SK-N-SH (cell line): ENCODE measurements at regions not wholly inside any gene's neighbourhood (a gene's known extent, or its start where the extent isn't known, plus 50 kb on each side); places are given as distances from the start of the nearest gene placed in this dataset.

Source experiments
- CTCF ChIA-PET: fragments of 300-600, 350-600 bp; formaldehyde crosslinking; extraction: SDS; loops from one replicate; lab custom pipeline; 2021; lab: Yijun Ruan, JAX
- POLR2A ChIA-PET: fragments of 350-600 bp; sonication (Branson Sonifier 250); formaldehyde crosslinking; extraction: SDS; loops from one replicate; lab custom pipeline; 2020; ENCODE audit warnings: antibody characterized with exemption, inconsistent platforms; lab: Yijun Ruan, JAX
- DNase-seq: peaks from one replicate; pipeline ENCODE4 v3.0.0; 2012
- H2AFZ ChIP-seq: fragments of 200-600 bp; sonication (generic); 2 replicates; pipeline ENCODE4 v1.8.1; 2016; ENCODE audit warnings: antibody characterized with exemption, mild to moderate bottlenecking, low read depth
- H3F3A ChIP-seq: fragments of 200-600 bp; sonication (generic); replicated peaks from 2 replicates; pipeline ENCODE3; 2016; ENCODE audit warnings: antibody characterized with exemption, mild to moderate bottlenecking; ENCODE audit not compliant: insufficient read depth
- H3K27ac ChIP-seq, 2 experiments: fragments of 200-500 bp in 1 of 2; fragments of 200-600 bp in 1 of 2; sonication (Bioruptor generic) in 1 of 2; sonication (generic), shearing (Covaris generic) in 1 of 2; 2 replicates each; pipeline versions ENCODE4 v1.5.1 to v1.6.1; 2014 to 2016; ENCODE audit warnings: low read depth in 2 of 2, inconsistent platforms in 1 of 2, low read length in 1 of 2, mild to moderate bottlenecking in 1 of 2, mixed read lengths in 1 of 2
- H3K27me3 ChIP-seq: fragments of 200-600 bp; sonication (generic), shearing (Covaris generic); 2 replicates; pipeline ENCODE4 v1.6.1; 2016; ENCODE audit warnings: mixed run types; ENCODE audit not compliant: insufficient read depth
- H3K36me3 ChIP-seq, 2 experiments: fragments of 200-500 bp in 1 of 2; fragments of 200-600 bp in 1 of 2; sonication (Bioruptor generic) in 1 of 2; sonication (generic) in 1 of 2; replicated peaks in 1 of 2; 2 replicates each; pipeline versions ENCODE3 to v1.5.1; 2014 to 2016; ENCODE audit warnings: low read length in 1 of 2, mild to moderate bottlenecking in 1 of 2; ENCODE audit not compliant: insufficient read depth in 2 of 2, control insufficient read depth in 1 of 2
- H3K4me1 ChIP-seq, 2 experiments: fragments of 200-500 bp in 1 of 2; fragments of 200-600 bp in 1 of 2; sonication (Bioruptor generic) in 1 of 2; sonication (generic), shearing (Covaris generic) in 1 of 2; 2 replicates each; pipeline versions ENCODE4 v1.5.1 to v1.6.1; 2014 to 2016; ENCODE audit warnings: low read depth in 1 of 2, low read length in 1 of 2, mixed run types in 1 of 2; ENCODE audit not compliant: insufficient read depth in 2 of 2, control insufficient read depth in 1 of 2
- H3K4me2 ChIP-seq: fragments of 200-600 bp; sonication (generic), shearing (Covaris generic); 2 replicates; pipeline ENCODE4 v1.6.1; 2017; ENCODE audit warnings: mixed run types
- H3K4me3 ChIP-seq, 2 experiments: fragments of 200-500 bp in 1 of 2; fragments of 200-600 bp in 1 of 2; sonication (Bioruptor generic) in 1 of 2; sonication (generic), shearing (Covaris generic) in 1 of 2; 2 replicates each; pipeline versions ENCODE4 v1.5.1 to v1.8.1; 2014 to 2016; ENCODE audit warnings: low read depth in 2 of 2, inconsistent platforms in 1 of 2, low read length in 1 of 2, mild to moderate bottlenecking in 1 of 2, mixed read lengths in 1 of 2, moderate library complexity in 1 of 2
- H3K79me2 ChIP-seq: fragments of 200-600 bp; sonication (generic); 2 replicates; pipeline ENCODE4 v1.8.1; 2017; ENCODE audit warnings: mild to moderate bottlenecking; ENCODE audit not compliant: insufficient read depth
- H3K9ac ChIP-seq: fragments of 200-600 bp; sonication (generic); 2 replicates; pipeline ENCODE4 v1.6.1; 2017; ENCODE audit warnings: mixed run types
- H3K9me2 ChIP-seq: fragments of 200-600 bp; sonication (generic); 2 replicates; pipeline ENCODE4 v1.6.1; 2017; ENCODE audit warnings: mixed run types
- H3K9me3 ChIP-seq: fragments of 200-600 bp; sonication (generic); 2 replicates; pipeline ENCODE4 v1.6.1; 2017; ENCODE audit warnings: mixed run types, mild to moderate bottlenecking, moderate library complexity
- H4K20me1 ChIP-seq: fragments of 200-600 bp; sonication (generic); 2 replicates; pipeline ENCODE4 v1.6.1; 2017; ENCODE audit warnings: mild to moderate bottlenecking, mixed run types; ENCODE audit not compliant: insufficient read depth
- ELF1 ChIP-seq: IDR thresholded peaks from 2 replicates; pipeline ENCODE4 v1.4.0; 2012
- EP300 ChIP-seq, 2 experiments: IDR thresholded peaks; 2 replicates each; pipeline versions ENCODE4 v1.4.0 to v1.6.1; 2012; ENCODE audit warnings: borderline replicate concordance in 1 of 2, low read depth in 1 of 2, low read length in 1 of 2
- FOXJ3 ChIP-seq: sonication (generic); formaldehyde crosslinking; IDR thresholded peaks from 2 replicates; pipeline ENCODE4 v1.5.1; 2020; ENCODE audit warnings: mild to moderate bottlenecking, missing genetic modification reagents
- FOXM1 ChIP-seq: IDR thresholded peaks from 2 replicates; pipeline ENCODE4 v1.4.0; 2012; ENCODE audit warnings: low read depth, mild to moderate bottlenecking
- GATA2 ChIP-seq: sonication (generic); formaldehyde crosslinking; IDR thresholded peaks from 2 replicates; pipeline ENCODE4 v1.5.0; 2020; ENCODE audit warnings: mild to moderate bottlenecking, missing genetic modification reagents
- JUND ChIP-seq: IDR thresholded peaks from 2 replicates; pipeline ENCODE4 v1.4.0; 2012
- MXI1 ChIP-seq: IDR thresholded peaks from 2 replicates; pipeline ENCODE4 v1.6.1; 2012; ENCODE audit warnings: mild to moderate bottlenecking, low read depth, low read length, improper control_type of control experiment
- NRF1 ChIP-seq: IDR thresholded peaks from 2 replicates; pipeline ENCODE4 v1.6.1; 2012; ENCODE audit warnings: low read depth, mild to moderate bottlenecking, low read length
- RCOR1 ChIP-seq: fragments of 150-350 bp; IDR thresholded peaks from 2 replicates; pipeline ENCODE4 v1.6.1; 2017; ENCODE audit warnings: antibody characterized with exemption, low read length
- REST ChIP-seq: IDR thresholded peaks from 2 replicates; pipeline ENCODE4 v1.6.1; 2012; ENCODE audit warnings: mild to moderate bottlenecking, low read depth, low read length, moderate library complexity
- RXRA ChIP-seq: IDR thresholded peaks from 2 replicates; pipeline ENCODE4 v1.4.0; 2012; ENCODE audit warnings: low read depth, mild to moderate bottlenecking, borderline replicate concordance
- SIN3A ChIP-seq: IDR thresholded peaks from 2 replicates; pipeline ENCODE4 v1.6.1; 2012; ENCODE audit warnings: low read depth, mild to moderate bottlenecking, low read length, moderate library complexity, borderline replicate concordance
- SMC3 ChIP-seq: IDR thresholded peaks from 2 replicates; pipeline ENCODE4 v1.6.1; 2012; ENCODE audit warnings: low read depth, low read length, improper control_type of control experiment
- TEAD4 ChIP-seq: IDR thresholded peaks from 2 replicates; pipeline ENCODE4 v1.4.0; 2012; ENCODE audit warnings: mild to moderate bottlenecking, borderline replicate concordance; ENCODE audit not compliant: insufficient read depth
- USF2 ChIP-seq: fragments of 150-350 bp; IDR thresholded peaks from 2 replicates; pipeline ENCODE4 v1.6.1; 2017; ENCODE audit warnings: antibody characterized with exemption, low read length, low read depth, borderline replicate concordance
- YY1 ChIP-seq: IDR thresholded peaks from 2 replicates; pipeline ENCODE4 v1.4.0; 2012; ENCODE audit warnings: low read depth, mild to moderate bottlenecking
- WGBS: methylation state at CpG from one replicate; pipeline ENCODE4 v1.1.6; 2017; ENCODE audit warnings: low lambda C conversion rate; 5-methylcytosine and 5-hydroxymethylcytosine counted together
- TF ChIP-seq, protein P1 (sequence below): fragments of 200-600 bp; sonication (generic); IDR thresholded peaks from 2 replicates; pipeline ENCODE4 v1.6.1; 2017; ENCODE audit warnings: antibody characterized with exemption, mild to moderate bottlenecking, moderate library complexity
- TF ChIP-seq, protein P2 (sequence below): IDR thresholded peaks from 2 replicates; pipeline ENCODE4 v1.4.0; 2012; ENCODE audit warnings: low read depth, borderline replicate concordance

GRCh38 chr1:56387071-56387740 is 192.2 kb downstream of the PLPP3 start:
- WGBS, result 50% methylated on average over 1 of the region's 1 CpG
- POLR2A ChIA-PET, result no interaction called here
- CTCF ChIA-PET, result interaction anchor here (0.9 to 1.5 kb wide), 3 partner anchors 8 to 464 kb away, joined by 3 read pairs; no protein-coding TSS in a partner anchor
- Histone ChIP-seq H3K9ac (no peak overlapping the region), H2AFZ (no peak overlapping the region), H3K27me3 (no peaks in the 10 kb centered on the region), H3K79me2 (no peaks in the 10 kb centered on the region), H3K4me3 (no peak overlapping the region; a peak in 1 of 4 replicates), H3K36me3 (no peaks in the 10 kb centered on the region), H3K9me3 (no peaks in the 10 kb centered on the region), H3K4me1 (no peaks in the 10 kb centered on the region; a peak in 1 of 4 replicates), H3K9me2 (no peaks in the 10 kb centered on the region), H3K4me2 (no peak overlapping the region), H3K27ac (no peak overlapping the region), H3F3A (no peaks in the 10 kb centered on the region), H4K20me1 (no peaks in the 10 kb centered on the region)
- no peak for DNase-seq
- TF ChIP-seq RXRA (no peak), GATA2 (CRISPR knock-in tag) (no peak), FOXM1 (no peak), ELF1 (no peak), TEAD4 (no peak)

DNA sequence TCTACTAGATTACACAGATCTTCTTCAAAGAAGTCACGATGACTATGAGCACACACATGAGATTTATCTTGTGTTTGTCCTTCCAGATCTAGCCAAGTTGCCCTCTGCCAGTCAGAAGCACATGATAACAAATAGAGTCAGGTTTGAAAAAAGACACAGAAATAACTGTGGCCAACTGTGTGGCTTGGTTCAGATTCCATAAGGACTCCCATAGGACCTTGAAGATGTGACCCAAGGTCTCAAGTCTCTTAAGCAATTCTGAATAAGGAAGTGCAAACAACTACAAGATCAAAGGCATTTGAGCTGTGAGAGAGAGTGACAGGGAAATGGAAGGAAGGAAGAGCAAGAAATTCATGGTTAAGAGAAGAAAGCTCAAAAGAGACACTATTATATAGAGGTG is 194.0 kb downstream of the PLPP3 start:
- Histone ChIP-seq H3K4me1 (peaks cover 0 to 9% of the 10 kb centered on the region in 2 experiments; a peak in 1 of 4 replicates), H3K27ac (no peak overlapping the region), H3K9me3 (no peaks in the 10 kb centered on the region), H2AFZ (no peak overlapping the region), H3K4me3 (no peak overlapping the region), H3K79me2 (no peaks in the 10 kb centered on the region), H3K9me2 (no peaks in the 10 kb centered on the region), H3K9ac (no peak overlapping the region), H3K4me2 (no peak overlapping the region), H3K36me3 (no peaks in the 10 kb centered on the region), H3K27me3 (no peaks in the 10 kb centered on the region), H3F3A (no peaks in the 10 kb centered on the region), H4K20me1 (no peaks in the 10 kb centered on the region)
- TF ChIP-seq REST, result no peak
- TF ChIP-seq, protein P1, sequence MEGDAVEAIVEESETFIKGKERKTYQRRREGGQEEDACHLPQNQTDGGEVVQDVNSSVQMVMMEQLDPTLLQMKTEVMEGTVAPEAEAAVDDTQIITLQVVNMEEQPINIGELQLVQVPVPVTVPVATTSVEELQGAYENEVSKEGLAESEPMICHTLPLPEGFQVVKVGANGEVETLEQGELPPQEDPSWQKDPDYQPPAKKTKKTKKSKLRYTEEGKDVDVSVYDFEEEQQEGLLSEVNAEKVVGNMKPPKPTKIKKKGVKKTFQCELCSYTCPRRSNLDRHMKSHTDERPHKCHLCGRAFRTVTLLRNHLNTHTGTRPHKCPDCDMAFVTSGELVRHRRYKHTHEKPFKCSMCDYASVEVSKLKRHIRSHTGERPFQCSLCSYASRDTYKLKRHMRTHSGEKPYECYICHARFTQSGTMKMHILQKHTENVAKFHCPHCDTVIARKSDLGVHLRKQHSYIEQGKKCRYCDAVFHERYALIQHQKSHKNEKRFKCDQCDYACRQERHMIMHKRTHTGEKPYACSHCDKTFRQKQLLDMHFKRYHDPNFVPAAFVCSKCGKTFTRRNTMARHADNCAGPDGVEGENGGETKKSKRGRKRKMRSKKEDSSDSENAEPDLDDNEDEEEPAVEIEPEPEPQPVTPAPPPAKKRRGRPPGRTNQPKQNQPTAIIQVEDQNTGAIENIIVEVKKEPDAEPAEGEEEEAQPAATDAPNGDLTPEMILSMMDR, result no peak
- TF ChIP-seq RCOR1, result no peak
- TF ChIP-seq YY1, result no peak
- TF ChIP-seq, protein P2, sequence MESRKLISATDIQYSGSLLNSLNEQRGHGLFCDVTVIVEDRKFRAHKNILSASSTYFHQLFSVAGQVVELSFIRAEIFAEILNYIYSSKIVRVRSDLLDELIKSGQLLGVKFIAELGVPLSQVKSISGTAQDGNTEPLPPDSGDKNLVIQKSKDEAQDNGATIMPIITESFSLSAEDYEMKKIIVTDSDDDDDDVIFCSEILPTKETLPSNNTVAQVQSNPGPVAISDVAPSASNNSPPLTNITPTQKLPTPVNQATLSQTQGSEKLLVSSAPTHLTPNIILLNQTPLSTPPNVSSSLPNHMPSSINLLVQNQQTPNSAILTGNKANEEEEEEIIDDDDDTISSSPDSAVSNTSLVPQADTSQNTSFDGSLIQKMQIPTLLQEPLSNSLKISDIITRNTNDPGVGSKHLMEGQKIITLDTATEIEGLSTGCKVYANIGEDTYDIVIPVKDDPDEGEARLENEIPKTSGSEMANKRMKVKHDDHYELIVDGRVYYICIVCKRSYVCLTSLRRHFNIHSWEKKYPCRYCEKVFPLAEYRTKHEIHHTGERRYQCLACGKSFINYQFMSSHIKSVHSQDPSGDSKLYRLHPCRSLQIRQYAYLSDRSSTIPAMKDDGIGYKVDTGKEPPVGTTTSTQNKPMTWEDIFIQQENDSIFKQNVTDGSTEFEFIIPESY, result no peak
- TF ChIP-seq SIN3A, result no peak
- TF ChIP-seq FOXJ3 (CRISPR knock-in tag), result no peak
- no peak for TF ChIP-seq NRF1
- TF ChIP-seq JUND, result no peak
- no peak for TF ChIP-seq USF2
- TF ChIP-seq EP300 (IDR thresholded peaks at IDR 0.05; ENCODE audit: borderline replicate concordance in 1 of 2, low read depth in 1 of 2, low read length in 1 of 2), result no peak
- no peak for TF ChIP-seq RXRA
- TF ChIP-seq MXI1, result no peak
- no peak for TF ChIP-seq SMC3
- ChIA-PET CTCF (no interaction called here), POLR2A (no interaction called here)
- WGBS, result 74% methylated on average over 1 of the region's 1 CpG
- DNase-seq, result no peak
